ENCODE measurements at regions not wholly inside any gene's neighbourhood (a gene's known extent, or its start where the extent isn't known, plus 50 kb on each side); places are given as distances from the start of the nearest gene placed in this dataset.

DNA sequence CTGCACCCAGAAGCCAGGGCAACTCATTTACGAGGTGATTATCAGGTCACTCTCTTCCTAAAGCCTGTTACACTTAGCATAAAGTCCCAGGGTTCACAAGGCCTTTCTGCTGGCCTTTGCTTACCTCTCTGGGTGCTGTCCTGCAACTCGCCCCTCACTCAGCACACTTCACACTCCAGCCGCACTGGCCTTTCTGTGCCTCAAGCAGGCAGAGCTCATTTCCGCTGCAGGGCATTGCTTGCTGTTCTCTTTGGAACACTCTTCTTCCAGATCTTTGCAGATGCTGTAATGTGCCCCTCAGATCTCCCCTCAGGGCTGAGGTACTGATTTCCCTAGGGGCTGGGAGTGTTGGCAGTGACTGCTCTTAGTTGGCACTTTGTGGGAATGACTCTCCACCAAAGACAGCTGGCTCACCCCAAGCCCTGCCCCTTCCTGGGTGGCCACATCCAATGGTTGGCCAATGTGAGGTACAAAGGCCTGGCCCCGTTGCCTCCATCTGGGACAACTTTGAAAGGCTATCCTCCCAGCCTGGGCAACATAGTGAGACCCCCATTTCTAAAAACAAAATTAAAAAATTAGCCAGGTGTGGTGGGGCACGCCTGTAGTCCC is 50.8 kb upstream of the SSBP3 start:
- H3K4me1 ChIP-seq = no peaks in the 10 kb centered on the region
- no peak for DNase-seq
- H3K9me3 ChIP-seq = no peaks in the 10 kb centered on the region
- no peak overlapping the region for H3K27ac ChIP-seq
- intact Hi-C loops (cut with DNase I; ENCODE audit: low total_unique reads) = no loop called here
- no peaks in the 10 kb centered on the region for H3K27me3 ChIP-seq
- no peaks in the 10 kb centered on the region for H3K36me3 ChIP-seq
- TF ChIP-seq CTCF (IDR thresholded peaks at IDR 0.05) (no peak), POLR2A (IDR thresholded peaks at IDR 0.05) (no peak)
- H3K4me3 ChIP-seq = no peak overlapping the region

DNA sequence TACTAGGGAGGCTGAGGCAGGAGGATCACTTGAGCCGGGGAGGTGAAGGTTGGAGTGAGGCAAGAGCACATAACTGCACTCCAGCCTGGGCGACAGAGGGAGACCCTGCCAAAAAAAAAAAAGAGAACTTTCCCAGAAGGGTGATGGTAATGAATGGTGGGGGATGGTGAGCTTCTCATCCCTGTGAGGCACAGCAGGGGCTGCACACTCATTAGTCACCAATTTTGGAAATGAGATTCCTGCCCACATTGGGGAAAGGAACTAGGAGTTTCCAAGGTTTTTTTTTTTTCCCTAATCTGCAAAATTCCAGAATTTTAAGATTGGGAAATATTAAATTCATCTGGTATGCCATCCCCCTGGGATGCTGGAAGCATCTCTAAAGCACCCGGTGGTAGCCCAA is 50.2 kb upstream of the SSBP3 start:
- Histone ChIP-seq H3K27me3 (no peaks in the 10 kb centered on the region), H3K4me3 (no peak overlapping the region), H3K4me1 (no peaks in the 10 kb centered on the region), H3K27ac (no peak overlapping the region), H3K36me3 (no peaks in the 10 kb centered on the region), H3K9me3 (no peaks in the 10 kb centered on the region)
- TF ChIP-seq CTCF (IDR thresholded peaks at IDR 0.05) = no peak
- no peak for TF ChIP-seq POLR2A (IDR thresholded peaks at IDR 0.05)
- DNase-seq = no peak
- intact Hi-C loops (cut with DNase I; ENCODE audit: low total_unique reads) = no loop called here
